ENCODE measurements at regions not wholly inside any gene's neighbourhood (a gene's known extent, or its start where the extent isn't known, plus 50 kb on each side); places are given as distances from the start of the nearest gene placed in this dataset.

GRCh38 chr4:121256887-121257466 is 92.9 kb upstream of the TNIP3 start:
- ChIA-PET POLR2A (no interaction called here), CTCF (no interaction called here)
- no peaks in the 10 kb centered on the region for H3K9me1 ChIP-seq (replicated peaks; ENCODE audit: control insufficient read depth, extremely low read depth, insufficient read depth, low read length)
- H3K4me1 ChIP-seq (ENCODE audit: control insufficient read depth, extremely low read depth, insufficient read depth, low read length): peaks cover 2% of the 10 kb centered on the region
- H3K9ac ChIP-seq (replicated peaks; ENCODE audit: extremely low read depth, insufficient read depth, low read length): no peak overlapping the region
- H3K27ac ChIP-seq (ENCODE audit: insufficient read depth, low read depth, low read length): no peak overlapping the region
- FAIRE-seq (no peak), DNase-seq (ENCODE audit: low read depth, low spot score) (no peak)
- H4K20me1 ChIP-seq (replicated peaks; ENCODE audit: control insufficient read depth, extremely low read depth, insufficient read depth, low read length): no peaks in the 10 kb centered on the region
- BruUV-seq (replicated peaks): no TSS peak
- intact Hi-C loops (cut with micrococcal nuclease) (no loop called here), dilution Hi-C loops (cut with MboI; ENCODE audit: extremely low pct_ligation_motif_present, low sequenced_read_pairs) (no loop called here)
- no peaks in the 10 kb centered on the region for H3K9me3 ChIP-seq (replicated peaks; ENCODE audit: control insufficient read depth, insufficient read depth, low read length)
- no peak for TF ChIP-seq JUN (IDR thresholded peaks at IDR 0.05; ENCODE audit: borderline replicate concordance, insufficient read depth, insufficient read length, low read depth)
- no peak for TF ChIP-seq CTCF (IDR thresholded peaks at IDR 0.05; ENCODE audit: extremely low read depth in 1 of 2, insufficient read depth in 1 of 2, low read depth in 1 of 2, low read length in 2 of 2)
- no peak for TF ChIP-seq MYC (IDR thresholded peaks at IDR 0.05; ENCODE audit: low read depth, low read length)
- no peak for TF ChIP-seq POLR2AphosphoS5 (IDR thresholded peaks at IDR 0.05; ENCODE audit: insufficient read depth, low read depth, low read length)
- no peak for TF ChIP-seq GATA2 (IDR thresholded peaks at IDR 0.05; ENCODE audit: insufficient read depth, insufficient read length, low read depth, low read length)
- TF ChIP-seq POLR2A (IDR thresholded peaks at IDR 0.05; ENCODE audit: low read depth, low read length): no peak
- no peak for TF ChIP-seq FOS (IDR thresholded peaks at IDR 0.05; ENCODE audit: borderline replicate concordance, insufficient read depth, low read length)
- no peak for TF ChIP-seq MAX (IDR thresholded peaks at IDR 0.05; ENCODE audit: insufficient read depth, insufficient read length)
- TF ChIP-seq EZH2 (IDR thresholded peaks at IDR 0.05; ENCODE audit: borderline replicate concordance, low read depth, low read length, severe bottlenecking): no peak
- H2AFZ ChIP-seq (ENCODE audit: low read depth, low read length): no peak overlapping the region
- H3K4me3 ChIP-seq (replicated peaks in 1 of 3; ENCODE audit: insufficient read depth in 1 of 3, low read depth in 1 of 3, low read length in 3 of 3): no peak overlapping the region
- peaks cover 0 to 3% of the 10 kb centered on the region in 2 experiments for H3K27me3 ChIP-seq (ENCODE audit: control insufficient read depth in 2 of 2, insufficient read depth in 2 of 2, low read length in 2 of 2)
- H3K36me3 ChIP-seq (ENCODE audit: control insufficient read depth in 2 of 2, extremely low read depth in 1 of 2, insufficient read depth in 2 of 2, low read length in 2 of 2): no peaks in the 10 kb centered on the region
- H3K79me2 ChIP-seq (ENCODE audit: control insufficient read depth, insufficient read depth, low read length): no peaks in the 10 kb centered on the region
- H3K4me2 ChIP-seq (ENCODE audit: insufficient read depth, low read length): no peak overlapping the region

Measured in endothelial cell of umbilical vein (primary cell).